AG20443 (cell line): ENCODE measurements at regions not wholly inside any gene's neighbourhood (a gene's known extent, or its start where the extent isn't known, plus 50 kb on each side); places are given as distances from the start of the nearest gene placed in this dataset.

ENCODE experiments used
- DNase-seq: peaks from one replicate; pipeline ENCODE4 v3.0.0; 2012; ENCODE audit warnings: low spot score, mixed read lengths

GRCh38 chr13:29903543-29903942 is 53.1 kb upstream of the UBL3 start:
- no peak for DNase-seq

DNA sequence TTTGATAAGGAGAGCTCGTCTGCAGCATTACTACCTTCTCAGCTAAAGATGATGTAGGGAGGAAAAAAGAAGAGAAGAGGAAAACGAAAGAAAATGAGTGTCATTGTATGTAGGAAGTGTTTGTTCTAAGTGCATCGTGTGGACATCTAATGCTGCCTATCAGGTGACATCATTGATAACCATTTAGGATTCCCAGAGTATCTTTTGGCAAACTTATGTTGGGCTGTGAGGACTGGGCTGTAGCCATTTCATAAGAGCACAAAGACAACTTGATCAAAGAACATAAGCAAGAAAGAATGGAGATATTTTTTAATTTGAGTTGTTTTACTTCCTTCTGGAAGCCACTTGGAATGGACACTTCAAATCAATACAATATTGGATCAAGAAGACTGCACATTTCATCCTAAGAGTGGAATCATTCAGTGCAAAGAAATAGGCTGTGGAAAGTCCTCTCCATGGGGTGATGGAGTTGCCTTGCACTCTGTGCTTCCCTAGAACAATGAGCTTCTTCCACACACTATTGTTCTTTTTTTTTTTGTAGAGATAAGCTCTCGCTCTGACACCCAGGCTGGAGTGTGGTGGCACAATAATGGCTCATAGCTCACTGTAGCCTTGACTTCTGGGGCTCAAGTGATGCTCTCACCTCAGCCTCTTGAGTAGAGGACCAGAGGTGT is 52.4 kb upstream of the UBL3 start:
- DNase-seq: no peak

GRCh38 chr13:29901710-29902631 is 51.6 kb upstream of the UBL3 start:
- peak; percentile 85 for DNase-seq
